ENCODE measurements at regions not wholly inside any gene's neighbourhood (a gene's known extent, or its start where the extent isn't known, plus 50 kb on each side); places are given as distances from the start of the nearest gene placed in this dataset.

- TF ChIP-seq CTCF (IDR thresholded peaks at IDR 0.05; ENCODE audit: insufficient read depth in 1 of 2, low read depth in 1 of 2, low read length in 1 of 2, severe bottlenecking in 1 of 2, unreplicated experiment in 1 of 2), result no peak
- Mint-ChIP-seq H3K9me3 (ENCODE audit: unreplicated experiment) (no peaks in the 10 kb centered on the region), H3K27me3 (ENCODE audit: insufficient read depth, unreplicated experiment) (no peaks in the 10 kb centered on the region), H3K4me1 (ENCODE audit: low read depth, unreplicated experiment) (no peaks in the 10 kb centered on the region), H3K27ac (ENCODE audit: unreplicated experiment) (no peak overlapping the region), H3K36me3 (ENCODE audit: insufficient read depth, unreplicated experiment) (no peaks in the 10 kb centered on the region), H3K4me3 (ENCODE audit: unreplicated experiment) (no peak overlapping the region)
- Histone ChIP-seq H3K36me3 (ENCODE audit: control insufficient read depth, insufficient read depth, low read length) (no peaks in the 10 kb centered on the region), H3K9me3 (no peaks in the 10 kb centered on the region), H3K4me3 (ENCODE audit: low read depth, low read length) (no peak overlapping the region), H3K27me3 (replicated peaks; ENCODE audit: control insufficient read depth, insufficient read depth, low read length) (no peaks in the 10 kb centered on the region), H3K4me1 (no peaks in the 10 kb centered on the region)
- ChIA-PET CTCF (no interaction called here), POLR2A (no interaction called here)
- no peak for DNase-seq
- intact Hi-C loops (cut with micrococcal nuclease; ENCODE audit: unreplicated experiment), result no loop called here
- BruUV-seq (replicated peaks), result no TSS peak
These were observed 224.9 kb upstream of the ZNF717 start for GRCh38 chr3:76010252-76010651.

- TF ChIP-seq CTCF (IDR thresholded peaks at IDR 0.05; ENCODE audit: insufficient read depth in 1 of 2, low read depth in 1 of 2, low read length in 1 of 2, severe bottlenecking in 1 of 2, unreplicated experiment in 1 of 2), result no peak
- Mint-ChIP-seq H3K9me3 (ENCODE audit: unreplicated experiment) (no peaks in the 10 kb centered on the region), H3K27me3 (ENCODE audit: insufficient read depth, unreplicated experiment) (no peaks in the 10 kb centered on the region), H3K4me3 (ENCODE audit: unreplicated experiment) (no peak overlapping the region), H3K27ac (ENCODE audit: unreplicated experiment) (no peak overlapping the region), H3K4me1 (ENCODE audit: low read depth, unreplicated experiment) (no peaks in the 10 kb centered on the region), H3K36me3 (ENCODE audit: insufficient read depth, unreplicated experiment) (no peaks in the 10 kb centered on the region)
- Histone ChIP-seq H3K4me1 (no peaks in the 10 kb centered on the region), H3K27me3 (replicated peaks; ENCODE audit: control insufficient read depth, insufficient read depth, low read length) (no peaks in the 10 kb centered on the region), H3K36me3 (ENCODE audit: control insufficient read depth, insufficient read depth, low read length) (no peaks in the 10 kb centered on the region), H3K9me3 (no peaks in the 10 kb centered on the region), H3K4me3 (ENCODE audit: low read depth, low read length) (no peak overlapping the region)
- CTCF ChIA-PET, result no interaction called here
- POLR2A ChIA-PET, result no interaction called here
- intact Hi-C loops (cut with micrococcal nuclease; ENCODE audit: unreplicated experiment), result no loop called here
- BruUV-seq (replicated peaks), result no TSS peak
- DNase-seq, result no peak
These were observed 225.8 kb upstream of the ZNF717 start for GRCh38 chr3:76011121-76011520.

- intact Hi-C loops (cut with micrococcal nuclease; ENCODE audit: unreplicated experiment), result no loop called here
- CTCF ChIA-PET, result no interaction called here
- POLR2A ChIA-PET, result no interaction called here
- Histone ChIP-seq H3K27me3 (replicated peaks; ENCODE audit: control insufficient read depth, insufficient read depth, low read length) (no peaks in the 10 kb centered on the region), H3K36me3 (ENCODE audit: control insufficient read depth, insufficient read depth, low read length) (no peaks in the 10 kb centered on the region), H3K9me3 (peaks cover 3% of the 10 kb centered on the region; the same call in 1 of the 2 replicates), H3K4me1 (no peaks in the 10 kb centered on the region), H3K4me3 (ENCODE audit: low read depth, low read length) (no peak overlapping the region)
- Mint-ChIP-seq H3K27ac (ENCODE audit: unreplicated experiment) (no peak overlapping the region), H3K36me3 (ENCODE audit: insufficient read depth, unreplicated experiment) (no peaks in the 10 kb centered on the region), H3K4me1 (ENCODE audit: low read depth, unreplicated experiment) (no peaks in the 10 kb centered on the region), H3K27me3 (ENCODE audit: insufficient read depth, unreplicated experiment) (no peaks in the 10 kb centered on the region), H3K4me3 (ENCODE audit: unreplicated experiment) (no peak overlapping the region), H3K9me3 (ENCODE audit: unreplicated experiment) (peaks cover 4% of the 10 kb centered on the region)
- DNase-seq, result no peak
- no TSS peak for BruUV-seq (replicated peaks)
- TF ChIP-seq CTCF (IDR thresholded peaks at IDR 0.05; ENCODE audit: insufficient read depth in 1 of 2, low read depth in 1 of 2, low read length in 1 of 2, severe bottlenecking in 1 of 2, unreplicated experiment in 1 of 2), result no peak
These were observed 230.1 kb upstream of the ZNF717 start for GRCh38 chr3:76015496-76015895.

Measured in Caco-2 (cell line).